MM.1S (cell line): ENCODE measurements at regions not wholly inside any gene's neighbourhood (a gene's known extent, or its start where the extent isn't known, plus 50 kb on each side); places are given as distances from the start of the nearest gene placed in this dataset.

Source experiments
- DNase-seq: peaks from one replicate; pipeline ENCODE4 v3.0.0-alpha.2; 2015
- H2AFZ ChIP-seq: fragments of 300-600 bp; sonication (generic); 2 replicates; pipeline ENCODE4 v1.6.0; 2016; ENCODE audit warnings: antibody characterized with exemption, low read length
- H3F3A ChIP-seq: fragments of 300-600 bp; sonication (generic); 2 replicates; pipeline ENCODE4 v1.6.1; 2016; ENCODE audit warnings: mild to moderate bottlenecking, antibody characterized with exemption, low read length, moderate library complexity, mixed read lengths; ENCODE audit not compliant: insufficient read depth
- H3K27ac ChIP-seq: fragments of 300-600 bp; sonication (generic); 2 replicates; pipeline ENCODE4 v1.5.1; 2016; ENCODE audit warnings: mild to moderate bottlenecking, low read length
- H3K27me3 ChIP-seq: fragments of 300-600 bp; sonication (generic); replicated peaks from 2 replicates; pipeline ENCODE4 v1.6.0; 2016; ENCODE audit warnings: low read length; ENCODE audit not compliant: insufficient read depth
- H3K36me3 ChIP-seq: fragments of 300-600 bp; sonication (generic); replicated peaks from 2 replicates; pipeline ENCODE4 v1.6.1; 2016; ENCODE audit warnings: mild to moderate bottlenecking, low read length, mixed read lengths; ENCODE audit not compliant: insufficient read depth
- H3K4me1 ChIP-seq: fragments of 300-600 bp; sonication (generic); 2 replicates; pipeline ENCODE4 v1.6.1; 2016; ENCODE audit warnings: low read length, mixed read lengths
- H3K4me2 ChIP-seq: fragments of 300-600 bp; sonication (generic); 2 replicates; pipeline ENCODE4 v1.6.0; 2016; ENCODE audit warnings: low read depth, low read length
- H3K4me3 ChIP-seq: fragments of 300-600 bp; sonication (generic); 2 replicates; pipeline ENCODE4 v1.5.1; 2016; ENCODE audit warnings: low read length, mixed read lengths
- H3K79me2 ChIP-seq: fragments of 300-600 bp; sonication (generic); 2 replicates; pipeline ENCODE4 v1.6.1; 2016; ENCODE audit warnings: mixed run types, low read length, mixed read lengths
- H3K9ac ChIP-seq: fragments of 300-600 bp; sonication (generic); 2 replicates; pipeline ENCODE4 v1.6.1; 2016; ENCODE audit warnings: low read length, mixed read lengths
- H3K9me2 ChIP-seq: fragments of 300-600 bp; sonication (generic); replicated peaks from 2 replicates; pipeline ENCODE4 v1.6.1; 2016; ENCODE audit warnings: mild to moderate bottlenecking, low read length, mixed read lengths; ENCODE audit not compliant: insufficient read depth
- H3K9me3 ChIP-seq: fragments of 300-600 bp; sonication (generic); replicated peaks from 2 replicates; pipeline ENCODE4 v1.6.1; 2016; ENCODE audit warnings: mild to moderate bottlenecking, low read length, mixed read lengths; ENCODE audit not compliant: insufficient read depth
- H4K20me1 ChIP-seq: fragments of 300-600 bp; sonication (generic); 2 replicates; pipeline ENCODE4 v1.6.1; 2016; ENCODE audit warnings: mild to moderate bottlenecking, low read length, moderate library complexity, mixed read lengths; ENCODE audit not compliant: insufficient read depth
- EZH2 ChIP-seq: fragments of 300-600 bp; sonication (generic); optimal IDR thresholded peaks from 2 replicates; pipeline ENCODE3; 2017; ENCODE audit warnings: low read depth, mild to moderate bottlenecking, antibody characterized with exemption, low read length, mixed read lengths
- EZH2phosphoT487 ChIP-seq: fragments of 300-600 bp; sonication (generic); IDR thresholded peaks from 2 replicates; pipeline ENCODE4 v1.6.1; 2018; ENCODE audit warnings: antibody characterized with exemption, low read length
- TF ChIP-seq, protein P1 (sequence below): fragments of 300-600 bp; sonication (generic); IDR thresholded peaks from 2 replicates; pipeline ENCODE4 v1.5.1; 2016; ENCODE audit warnings: antibody characterized with exemption, low read length, mixed read lengths

DNA sequence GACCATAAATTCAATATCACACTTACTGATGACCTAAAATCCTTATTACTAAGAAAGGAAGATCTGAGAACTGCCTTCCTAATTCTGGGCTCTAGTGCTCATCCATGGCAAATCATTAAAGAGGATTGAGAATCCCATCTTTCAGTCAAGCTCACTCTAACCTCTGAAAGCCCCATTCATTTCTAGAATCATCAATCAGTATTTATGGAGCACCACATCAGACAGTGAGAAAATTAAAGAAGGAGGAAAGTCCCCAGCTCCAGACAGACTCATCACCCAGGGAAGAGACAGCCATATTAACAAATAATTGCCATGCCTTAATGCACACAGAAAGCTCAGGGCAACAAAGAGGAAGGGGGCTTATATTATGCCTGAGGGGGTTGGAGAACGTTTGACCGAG, 256.1 kb upstream of the SOX9 start:
- H3K9me2 ChIP-seq: no peaks in the 10 kb centered on the region
- no peak for TF ChIP-seq EZH2
- TF ChIP-seq EZH2phosphoT487: no peak
- TF ChIP-seq, protein P1, sequence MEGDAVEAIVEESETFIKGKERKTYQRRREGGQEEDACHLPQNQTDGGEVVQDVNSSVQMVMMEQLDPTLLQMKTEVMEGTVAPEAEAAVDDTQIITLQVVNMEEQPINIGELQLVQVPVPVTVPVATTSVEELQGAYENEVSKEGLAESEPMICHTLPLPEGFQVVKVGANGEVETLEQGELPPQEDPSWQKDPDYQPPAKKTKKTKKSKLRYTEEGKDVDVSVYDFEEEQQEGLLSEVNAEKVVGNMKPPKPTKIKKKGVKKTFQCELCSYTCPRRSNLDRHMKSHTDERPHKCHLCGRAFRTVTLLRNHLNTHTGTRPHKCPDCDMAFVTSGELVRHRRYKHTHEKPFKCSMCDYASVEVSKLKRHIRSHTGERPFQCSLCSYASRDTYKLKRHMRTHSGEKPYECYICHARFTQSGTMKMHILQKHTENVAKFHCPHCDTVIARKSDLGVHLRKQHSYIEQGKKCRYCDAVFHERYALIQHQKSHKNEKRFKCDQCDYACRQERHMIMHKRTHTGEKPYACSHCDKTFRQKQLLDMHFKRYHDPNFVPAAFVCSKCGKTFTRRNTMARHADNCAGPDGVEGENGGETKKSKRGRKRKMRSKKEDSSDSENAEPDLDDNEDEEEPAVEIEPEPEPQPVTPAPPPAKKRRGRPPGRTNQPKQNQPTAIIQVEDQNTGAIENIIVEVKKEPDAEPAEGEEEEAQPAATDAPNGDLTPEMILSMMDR: no peak
- no peaks in the 10 kb centered on the region for H4K20me1 ChIP-seq
- H3F3A ChIP-seq: no peaks in the 10 kb centered on the region
- H3K79me2 ChIP-seq: no peaks in the 10 kb centered on the region
- H3K9me3 ChIP-seq: no peaks in the 10 kb centered on the region
- H3K36me3 ChIP-seq: no peaks in the 10 kb centered on the region
- H2AFZ ChIP-seq: no peak overlapping the region
- 0 out of 2 replicates have a peak, but pooled peaks cover 3% of the 10 kb centered on the region for H3K4me1 ChIP-seq
- no peak overlapping the region for H3K4me3 ChIP-seq
- no peak overlapping the region for H3K27ac ChIP-seq
- H3K4me2 ChIP-seq: no peak overlapping the region
- no peak for DNase-seq
- no peak overlapping the region for H3K9ac ChIP-seq
- no peaks in the 10 kb centered on the region for H3K27me3 ChIP-seq

DNA sequence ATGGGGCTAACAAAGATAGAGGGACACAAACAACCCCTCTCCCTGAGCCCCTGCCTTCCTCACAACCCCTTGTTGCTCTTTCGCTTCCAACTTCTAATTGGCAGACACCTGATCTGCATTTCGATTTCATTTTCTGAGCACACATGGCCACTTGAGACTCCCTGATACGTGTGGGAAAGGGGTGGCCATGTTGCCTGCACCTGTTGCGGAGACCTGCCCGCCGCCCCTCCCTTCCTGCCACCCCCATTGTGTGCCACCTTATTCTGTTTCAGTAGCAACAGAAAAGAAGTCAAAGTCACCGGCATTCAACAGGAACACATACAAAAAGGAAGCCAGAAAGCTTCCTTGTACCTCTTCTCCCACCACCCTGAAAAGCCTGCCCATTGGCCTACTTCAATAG, 254.7 kb upstream of the SOX9 start:
- Histone ChIP-seq H2AFZ (peak overlapping the region; percentile 26), H3K4me3 (no peak overlapping the region), H3K27me3 (no peaks in the 10 kb centered on the region), H4K20me1 (no peaks in the 10 kb centered on the region), H3K4me2 (peak overlapping the region; percentile 40; the same call in 1 of the 2 replicates), H3K9me3 (no peaks in the 10 kb centered on the region), H3K36me3 (no peaks in the 10 kb centered on the region), H3K79me2 (no peaks in the 10 kb centered on the region), H3K27ac (peak overlapping the region; percentile 8; the same call in 1 of the 2 replicates), H3K9me2 (no peaks in the 10 kb centered on the region), H3K4me1 (0 out of 2 replicates have a peak, but pooled peaks cover 3% of the 10 kb centered on the region), H3F3A (no peaks in the 10 kb centered on the region), H3K9ac (no peak overlapping the region)
- TF ChIP-seq, protein P1: no peak
- no peak for TF ChIP-seq EZH2
- no peak for TF ChIP-seq EZH2phosphoT487
- DNase-seq: peak; percentile 33

DNA sequence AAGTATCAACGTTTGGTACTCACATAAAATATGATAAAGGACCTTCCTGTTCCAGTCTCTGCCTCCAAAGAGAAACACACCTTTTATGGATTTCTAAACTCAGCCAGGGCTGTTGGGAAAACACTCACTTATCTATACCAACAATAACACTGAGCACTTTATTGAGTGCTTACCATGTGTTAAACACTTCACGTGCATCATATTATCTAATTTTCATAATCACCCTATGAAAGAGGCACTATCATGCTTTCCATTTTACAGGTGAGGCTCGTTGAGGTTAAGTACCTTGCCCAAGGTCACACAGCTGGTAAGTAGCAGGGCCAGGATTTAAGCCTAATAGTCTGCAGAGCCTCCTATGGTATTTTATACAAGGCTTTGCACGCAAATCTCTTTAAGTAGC, 251.5 kb upstream of the SOX9 start:
- no peak overlapping the region for H3K4me3 ChIP-seq
- H3K9ac ChIP-seq: no peak overlapping the region
- 0 out of 2 replicates have a peak, but pooled peaks cover 3% of the 10 kb centered on the region for H3K4me1 ChIP-seq
- H3K4me2 ChIP-seq: no peak overlapping the region
- H4K20me1 ChIP-seq: no peaks in the 10 kb centered on the region
- H3K9me2 ChIP-seq: no peaks in the 10 kb centered on the region
- no peaks in the 10 kb centered on the region for H3K36me3 ChIP-seq
- H3K27ac ChIP-seq: no peak overlapping the region
- H3F3A ChIP-seq: no peaks in the 10 kb centered on the region
- H3K27me3 ChIP-seq: no peaks in the 10 kb centered on the region
- DNase-seq: no peak
- no peak overlapping the region for H2AFZ ChIP-seq
- no peak for TF ChIP-seq EZH2
- H3K79me2 ChIP-seq: no peaks in the 10 kb centered on the region
- no peaks in the 10 kb centered on the region for H3K9me3 ChIP-seq

DNA sequence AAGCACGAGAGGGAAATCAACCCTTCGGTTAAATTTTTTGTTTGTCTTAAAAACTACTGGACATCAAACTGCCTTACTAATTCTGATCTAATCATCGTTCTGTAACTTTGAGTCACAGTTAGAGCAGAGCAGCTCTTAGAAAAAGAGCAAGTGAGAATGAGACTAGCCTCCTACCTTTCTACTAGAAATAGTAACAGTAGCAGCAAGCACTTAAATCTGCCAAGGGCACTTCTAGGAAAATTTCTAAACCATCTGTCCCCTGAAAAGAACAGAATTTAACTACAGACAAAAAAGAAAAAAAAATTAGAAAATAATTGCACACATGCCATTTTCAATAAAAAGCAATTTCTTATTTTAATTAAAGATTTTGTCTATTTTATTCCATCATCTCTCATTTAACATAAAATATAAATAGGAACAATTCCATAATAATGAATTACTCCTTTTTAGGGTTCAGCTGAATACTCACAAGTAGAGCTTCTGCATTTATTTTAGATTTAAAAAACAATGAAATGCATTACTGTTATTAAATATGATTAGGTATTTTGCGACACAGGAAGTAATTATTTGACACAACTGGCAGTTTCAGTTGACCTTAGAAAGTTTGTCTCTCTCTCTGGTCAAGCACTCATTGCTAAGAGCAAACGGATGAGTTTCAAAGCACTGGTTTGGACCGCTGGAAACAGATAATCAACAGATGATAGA, 250.8 kb upstream of the SOX9 start:
- Histone ChIP-seq H3K27me3 (no peaks in the 10 kb centered on the region), H3F3A (no peaks in the 10 kb centered on the region), H3K9ac (no peak overlapping the region), H3K36me3 (no peaks in the 10 kb centered on the region), H2AFZ (no peak overlapping the region), H3K4me2 (no peak overlapping the region), H3K27ac (no peak overlapping the region), H3K9me3 (no peaks in the 10 kb centered on the region), H3K4me3 (no peak overlapping the region), H3K4me1 (0 out of 2 replicates have a peak, but pooled peaks cover 3% of the 10 kb centered on the region), H3K9me2 (no peaks in the 10 kb centered on the region), H3K79me2 (no peaks in the 10 kb centered on the region), H4K20me1 (no peaks in the 10 kb centered on the region)
- no peak for TF ChIP-seq EZH2phosphoT487
- no peak for TF ChIP-seq EZH2
- TF ChIP-seq, protein P1: no peak
- DNase-seq: no peak
